ENCODE measurements at regions not wholly inside any gene's neighbourhood (a gene's known extent, or its start where the extent isn't known, plus 50 kb on each side); places are given as distances from the start of the nearest gene placed in this dataset.

GRCh38 chr12:42779186-42779859 lies 189.8 kb upstream of the PRICKLE1 start:
- Histone ChIP-seq H3K27ac (ENCODE audit: control insufficient read depth, insufficient read depth, low read length) (peak overlapping the region; percentile 13), H3K4me3 (ENCODE audit: control insufficient read depth in 2 of 3, extremely low read depth in 1 of 3, insufficient read depth in 2 of 3, low read depth in 1 of 3, low read length in 3 of 3) (no peak overlapping the region), H4K20me1 (ENCODE audit: control insufficient read depth, extremely low read depth, insufficient read depth, low read length) (no peaks in the 10 kb centered on the region), H3K9ac (ENCODE audit: control insufficient read depth, extremely low read depth, insufficient read depth, low read length) (no peak overlapping the region), H3K9me1 (ENCODE audit: control insufficient read depth, extremely low read depth, insufficient read depth, low read length) (no peaks in the 10 kb centered on the region), H3K9me3 (ENCODE audit: control insufficient read depth, low read depth, low read length) (no peaks in the 10 kb centered on the region), H3K4me2 (ENCODE audit: control insufficient read depth, extremely low read depth, insufficient read depth, low read depth, low read length) (peak overlapping the region; percentile 66), H2AFZ (ENCODE audit: control insufficient read depth, low read length) (peak overlapping the region; percentile 59), H3K79me2 (ENCODE audit: control insufficient read depth, insufficient read depth, low read length) (no peaks in the 10 kb centered on the region), H3K36me3 (ENCODE audit: control insufficient read depth in 2 of 2, extremely low read depth in 1 of 2, insufficient read depth in 2 of 2, low read length in 2 of 2) (no peaks in the 10 kb centered on the region), H3K27me3 (ENCODE audit: control insufficient read depth, extremely low read depth, insufficient read depth, low read length) (no peaks in the 10 kb centered on the region), H3K4me1 (ENCODE audit: control insufficient read depth, extremely low read depth, insufficient read depth, low read length) (peaks cover 11% of the 10 kb centered on the region)
- dilution Hi-C loops (cut with MboI; ENCODE audit: extremely low pct_ligation_motif_present, low sequenced_read_pairs) = no loop called here
- TF ChIP-seq EZH2 (IDR thresholded peaks at IDR 0.05; ENCODE audit: low read length) (no peak), CTCF (optimal IDR thresholded peaks at IDR 0.05 in 1 of 3, IDR thresholded peaks at IDR 0.05 in 1 of 3, conservative IDR thresholded peaks at IDR 0.05 in 1 of 3; ENCODE audit: extremely low read depth in 1 of 3, insufficient read depth in 2 of 3, low read length in 3 of 3) (no peak)
- no peak for DNase-seq (ENCODE audit: low read depth, low spot score)
- FAIRE-seq = peak; percentile 78

- Histone ChIP-seq H3K9me3 (ENCODE audit: control insufficient read depth, low read depth, low read length) (no peaks in the 10 kb centered on the region), H2AFZ (ENCODE audit: control insufficient read depth, low read length) (no peak overlapping the region), H3K4me3 (ENCODE audit: control insufficient read depth in 2 of 3, extremely low read depth in 1 of 3, insufficient read depth in 2 of 3, low read depth in 1 of 3, low read length in 3 of 3) (no peak overlapping the region), H3K9me1 (ENCODE audit: control insufficient read depth, extremely low read depth, insufficient read depth, low read length) (no peaks in the 10 kb centered on the region), H3K9ac (ENCODE audit: control insufficient read depth, extremely low read depth, insufficient read depth, low read length) (no peak overlapping the region), H3K27ac (ENCODE audit: control insufficient read depth, insufficient read depth, low read length) (no peak overlapping the region), H3K27me3 (ENCODE audit: control insufficient read depth, extremely low read depth, insufficient read depth, low read length) (no peaks in the 10 kb centered on the region), H3K4me2 (ENCODE audit: control insufficient read depth, extremely low read depth, insufficient read depth, low read depth, low read length) (no peak overlapping the region), H4K20me1 (ENCODE audit: control insufficient read depth, extremely low read depth, insufficient read depth, low read length) (no peaks in the 10 kb centered on the region), H3K4me1 (ENCODE audit: control insufficient read depth, extremely low read depth, insufficient read depth, low read length) (peaks cover 11% of the 10 kb centered on the region), H3K79me2 (ENCODE audit: control insufficient read depth, insufficient read depth, low read length) (no peaks in the 10 kb centered on the region), H3K36me3 (ENCODE audit: control insufficient read depth in 2 of 2, extremely low read depth in 1 of 2, insufficient read depth in 2 of 2, low read length in 2 of 2) (no peaks in the 10 kb centered on the region)
- no peak for TF ChIP-seq EZH2 (IDR thresholded peaks at IDR 0.05; ENCODE audit: low read length)
- TF ChIP-seq CTCF (optimal IDR thresholded peaks at IDR 0.05 in 1 of 3, IDR thresholded peaks at IDR 0.05 in 1 of 3, conservative IDR thresholded peaks at IDR 0.05 in 1 of 3; ENCODE audit: extremely low read depth in 1 of 3, insufficient read depth in 2 of 3, low read length in 3 of 3) = no peak
- no peak for FAIRE-seq
- no peak for DNase-seq (ENCODE audit: low read depth, low spot score)
- dilution Hi-C loops (cut with MboI; ENCODE audit: extremely low pct_ligation_motif_present, low sequenced_read_pairs) = no loop called here
Measured at GRCh38 chr12:42776396-42776795, 186.8 kb upstream of the PRICKLE1 start.

Data from keratinocyte (primary cell).